Keratinocyte (primary cell): ENCODE measurements at regions not wholly inside any gene's neighbourhood (a gene's known extent, or its start where the extent isn't known, plus 50 kb on each side); places are given as distances from the start of the nearest gene placed in this dataset.

ENCODE experiments used
- DNase-seq: peaks from one replicate; pipeline ENCODE4 v3.0.0-alpha.2; 2011; ENCODE audit warnings: low read depth, missing footprints, low spot score
- FAIRE-seq: peaks from 2 replicates; lab custom pipeline; 2011; peaks lifted over from hg19 to GRCh38; lab: Jason Lieb, UNC
- H2AFZ ChIP-seq: 2 replicates; pipeline ENCODE4 v1.6.0; 2012; ENCODE audit warnings: low read length, control low read depth, inconsistent platforms; ENCODE audit not compliant: control insufficient read depth
- H3K27ac ChIP-seq: 2 replicates; pipeline ENCODE4 v1.5.1; 2011; ENCODE audit warnings: low read length; ENCODE audit not compliant: control insufficient read depth, insufficient read depth
- H3K27me3 ChIP-seq: 3 replicates; pipeline ENCODE4 v1.6.0; 2011; ENCODE audit warnings: low read length; ENCODE audit not compliant: control insufficient read depth, insufficient read depth; ENCODE audit errors: extremely low read depth
- H3K36me3 ChIP-seq, 2 experiments: 2 replicates in 1 of 2; 3 replicates in 1 of 2; pipeline ENCODE4 v1.5.1; 2011; ENCODE audit warnings: low read length in 2 of 2, mild to moderate bottlenecking in 1 of 2; ENCODE audit not compliant: control insufficient read depth in 2 of 2, insufficient read depth in 2 of 2; ENCODE audit errors: extremely low read depth in 1 of 2
- H3K4me1 ChIP-seq: 3 replicates; pipeline ENCODE4 v1.5.1; 2011; ENCODE audit warnings: low read length; ENCODE audit not compliant: control insufficient read depth, insufficient read depth; ENCODE audit errors: extremely low read depth
- H3K4me2 ChIP-seq: 3 replicates; pipeline ENCODE4 v1.6.0; 2011; ENCODE audit warnings: low read depth, low read length; ENCODE audit not compliant: control insufficient read depth, insufficient read depth; ENCODE audit errors: extremely low read depth
- H3K4me3 ChIP-seq, 3 experiments: fragments of 200-600 bp in 1 of 3; sonication (generic) in 1 of 3; 2 replicates in 2 of 3; 3 replicates in 1 of 3; pipeline ENCODE4 v1.5.1; 2011 to 2016; ENCODE audit warnings: low read length in 3 of 3, mild to moderate bottlenecking in 3 of 3, control low read depth in 2 of 3, inconsistent platforms in 1 of 3, low read depth in 1 of 3, mixed read lengths in 1 of 3, mixed run types in 1 of 3, moderate library complexity in 1 of 3; ENCODE audit not compliant: control insufficient read depth in 2 of 3, insufficient read depth in 2 of 3; ENCODE audit errors: extremely low read depth in 1 of 3
- H3K79me2 ChIP-seq: 2 replicates; pipeline ENCODE4 v1.6.0; 2012; ENCODE audit warnings: low read length; ENCODE audit not compliant: control insufficient read depth, insufficient read depth
- H3K9ac ChIP-seq: 3 replicates; pipeline ENCODE4 v1.6.0; 2011; ENCODE audit warnings: low read length; ENCODE audit not compliant: control insufficient read depth, insufficient read depth; ENCODE audit errors: extremely low read depth
- H3K9me1 ChIP-seq: 3 replicates; pipeline ENCODE4 v1.6.0; 2011; ENCODE audit warnings: low read length; ENCODE audit not compliant: control insufficient read depth, insufficient read depth; ENCODE audit errors: extremely low read depth
- H3K9me3 ChIP-seq: 2 replicates; pipeline ENCODE4 v1.5.1; 2012; ENCODE audit warnings: low read depth, low read length; ENCODE audit not compliant: control insufficient read depth
- H4K20me1 ChIP-seq: 3 replicates; pipeline ENCODE4 v1.6.0; 2011; ENCODE audit warnings: low read length; ENCODE audit not compliant: control insufficient read depth, insufficient read depth; ENCODE audit errors: extremely low read depth
- CTCF ChIP-seq, 3 experiments: IDR thresholded peaks in 1 of 3; conservative IDR thresholded peaks in 1 of 3; optimal IDR thresholded peaks in 1 of 3; 2 replicates in 2 of 3; 3 replicates in 1 of 3; pipeline versions ENCODE3 to v1.5.1; 2011; ENCODE audit warnings: low read length in 3 of 3, mild to moderate bottlenecking in 3 of 3, moderate library complexity in 2 of 3, control low read depth in 1 of 3, inconsistent platforms in 1 of 3; ENCODE audit not compliant: insufficient read depth in 2 of 3; ENCODE audit errors: extremely low read depth in 1 of 3
- EZH2 ChIP-seq: IDR thresholded peaks from one replicate; pipeline ENCODE4 v1.6.1; 2012; ENCODE audit warnings: inconsistent platforms, mild to moderate bottlenecking, low read length, moderate library complexity
- dilution Hi-C: fragments of 300-500 bp; cut with MboI; formaldehyde crosslinking; loops from one replicate; pipeline ENCODE4 v1.7.0; 2020; ENCODE audit warnings: low sequenced_read_pairs; ENCODE audit not compliant: extremely low pct_ligation_motif_present

DNA sequence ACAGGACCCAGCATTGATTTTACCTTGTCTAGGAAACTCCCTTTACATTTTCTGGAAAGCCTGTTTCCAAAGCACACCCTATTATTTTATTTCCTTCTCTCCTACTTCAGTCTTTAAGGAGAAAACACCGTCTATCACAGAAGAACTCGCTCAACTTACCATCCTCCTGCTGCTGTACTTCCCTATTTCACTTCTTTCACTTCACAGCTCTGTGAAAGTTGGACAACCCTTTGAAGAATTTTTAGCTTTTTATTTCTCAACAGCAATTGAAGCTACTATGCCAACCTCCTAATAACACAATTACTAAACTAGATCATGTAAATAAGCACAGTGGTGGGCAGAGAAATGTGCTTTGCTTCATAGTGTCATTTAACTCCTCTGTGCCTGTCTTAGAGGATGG lies 166.5 kb downstream of the TFEC start:
- no peak for DNase-seq
- dilution Hi-C loops = no loop called here

DNA sequence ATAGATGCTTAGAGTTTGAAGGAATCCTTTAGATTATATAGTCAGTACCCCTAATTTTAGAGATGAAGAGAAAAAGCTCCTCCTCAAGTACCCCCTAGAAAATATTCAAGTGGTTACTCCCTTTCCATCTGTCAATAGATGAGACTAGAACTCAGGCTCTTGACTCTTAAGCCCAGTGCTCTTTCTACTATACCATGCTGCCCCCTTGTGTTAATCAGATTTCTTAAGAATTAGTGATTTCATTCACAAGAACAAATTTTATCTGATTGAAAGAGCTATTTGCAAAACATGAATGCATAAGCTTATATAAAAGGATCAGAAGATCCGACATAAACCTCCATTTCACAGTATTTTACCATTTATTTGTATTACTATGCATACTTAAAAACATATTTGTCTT lies 179.3 kb downstream of the TFEC start:
- no peak for DNase-seq
- Histone ChIP-seq H3K9ac (no peak overlapping the region), H4K20me1 (no peaks in the 10 kb centered on the region), H3K9me3 (no peaks in the 10 kb centered on the region), H3K79me2 (no peaks in the 10 kb centered on the region), H3K4me3 (no peak overlapping the region), H3K27me3 (no peaks in the 10 kb centered on the region), H3K27ac (no peak overlapping the region), H3K4me2 (no peak overlapping the region), H2AFZ (no peak overlapping the region), H3K9me1 (no peaks in the 10 kb centered on the region), H3K4me1 (no peaks in the 10 kb centered on the region), H3K36me3 (no peaks in the 10 kb centered on the region)
- dilution Hi-C loops = no loop called here
- no peak for FAIRE-seq
- TF ChIP-seq CTCF (optimal IDR thresholded peaks at IDR 0.05 in 1 of 3, IDR thresholded peaks at IDR 0.05 in 1 of 3, conservative IDR thresholded peaks at IDR 0.05 in 1 of 3; ENCODE audit: extremely low read depth in 1 of 3, insufficient read depth in 2 of 3, low read length in 3 of 3) (peak in 2 of 3 experiments; percentile 30 to 42), EZH2 (no peak)

More for the DNA sequence above, 166.5 kb downstream of the TFEC start:
- Histone ChIP-seq H3K4me1 (no peaks in the 10 kb centered on the region), H3K9ac (no peak overlapping the region), H3K4me3 (no peak overlapping the region), H2AFZ (no peak overlapping the region), H3K9me1 (no peaks in the 10 kb centered on the region), H3K9me3 (no peaks in the 10 kb centered on the region), H3K4me2 (no peak overlapping the region), H3K36me3 (no peaks in the 10 kb centered on the region), H3K79me2 (no peaks in the 10 kb centered on the region), H3K27ac (no peak overlapping the region), H3K27me3 (peaks cover 6% of the 10 kb centered on the region), H4K20me1 (no peaks in the 10 kb centered on the region)
- TF ChIP-seq EZH2 (no peak), CTCF (optimal IDR thresholded peaks at IDR 0.05 in 1 of 3, IDR thresholded peaks at IDR 0.05 in 1 of 3, conservative IDR thresholded peaks at IDR 0.05 in 1 of 3; ENCODE audit: extremely low read depth in 1 of 3, insufficient read depth in 2 of 3, low read length in 3 of 3) (no peak)
- no peak for FAIRE-seq
